HS-5 (cell line): ENCODE measurements at regions not wholly inside any gene's neighbourhood (a gene's known extent, or its start where the extent isn't known, plus 50 kb on each side); places are given as distances from the start of the nearest gene placed in this dataset.
"Not testable (repeated sequence)": the region's sequence is repeated elsewhere in the genome, so short reads cannot be mapped to it uniquely, and the experiment has no call there.

Experiments
- DNase-seq: peaks from one replicate; pipeline ENCODE4 v3.0.0-alpha.2; 2012; ENCODE audit warnings: low read depth

GRCh38 chr2:3115301-3116042 is 262.1 kb downstream of the EIPR1 start:
- DNase-seq: no peak

- DNase-seq: no peak
Measured at GRCh38 chr2:3114406-3115185, 263.0 kb downstream of the EIPR1 start.

- no peak for DNase-seq
Measured at GRCh38 chr2:3113769-3114168, 263.8 kb downstream of the EIPR1 start.

- DNase-seq: no peak
Measured at GRCh38 chr2:3113122-3113521, 264.5 kb downstream of the EIPR1 start.

- no peak for DNase-seq
Measured at GRCh38 chr2:3112553-3112952, 265.1 kb downstream of the EIPR1 start.

GRCh38 chr2:3112131-3112530 is 265.5 kb downstream of the EIPR1 start:
- no peak for DNase-seq

- no peak for DNase-seq
Measured at GRCh38 chr2:3110994-3111666, 266.5 kb downstream of the EIPR1 start.

GRCh38 chr2:3110555-3110954 is 267.1 kb downstream of the EIPR1 start:
- DNase-seq: no peak

- DNase-seq: no peak
Measured at GRCh38 chr2:3108710-3109702, 268.6 kb downstream of the EIPR1 start.

GRCh38 chr2:3108105-3108504 is 269.5 kb downstream of the EIPR1 start:
- no peak for DNase-seq

GRCh38 chr2:3107567-3107966 is 270.1 kb downstream of the EIPR1 start:
- DNase-seq: no peak

GRCh38 chr2:3105814-3106569 is 271.6 kb downstream of the EIPR1 start:
- DNase-seq: no peak

GRCh38 chr2:3104958-3105813 is 272.4 kb downstream of the EIPR1 start:
- not testable (repeated sequence) for DNase-seq

- no peak for DNase-seq
Measured at GRCh38 chr2:3104261-3104660, 273.4 kb downstream of the EIPR1 start.

- DNase-seq: no peak
Measured at GRCh38 chr2:3102922-3103569, 274.6 kb downstream of the EIPR1 start.

- no peak for DNase-seq
Measured at GRCh38 chr2:3102081-3102921, 275.3 kb downstream of the EIPR1 start.

GRCh38 chr2:3101016-3101942 is 276.3 kb downstream of the EIPR1 start:
- no peak for DNase-seq
